Ovary (tissue), 7 donors: ENCODE measurements at regions not wholly inside any gene's neighbourhood (a gene's known extent, or its start where the extent isn't known, plus 50 kb on each side); places are given as distances from the start of the nearest gene placed in this dataset.

ENCODE experiments used
- DNase-seq, 5 donors: peaks; one replicate each; pipeline ENCODE4 v3.0.0-alpha.2; 2019 to 2020
- H3K27ac ChIP-seq, 2 donors: fragments of 200-600 bp; one replicate each; pipeline versions ENCODE4 v1.5.1 to v1.8.0; 2019 to 2022
- H3K27me3 ChIP-seq: fragments of 200-600 bp; one replicate; pipeline ENCODE4 v1.8.0; 2022
- H3K36me3 ChIP-seq: fragments of 200-600 bp; sonication (generic); one replicate; pipeline ENCODE4 v1.5.1; 2019
- H3K4me1 ChIP-seq: one replicate; pipeline ENCODE4 v1.8.1; 2013; ENCODE audit warnings: mild to moderate bottlenecking, moderate library complexity; ENCODE audit not compliant: insufficient read depth
- H3K4me3 ChIP-seq: fragments of 200-600 bp; sonication (generic); one replicate; pipeline ENCODE4 v1.5.1; 2017
- H3K9me3 ChIP-seq, 2 donors: fragments of 200-600 bp in 1 of 2; sonication (generic) in 1 of 2; one replicate each; pipeline versions ENCODE4 v1.5.1 to v1.8.1; 2013 to 2019; ENCODE audit warnings: mild to moderate bottlenecking in 1 of 2, moderate library complexity in 1 of 2
- EP300 ChIP-seq: sonication (generic); formaldehyde crosslinking; IDR thresholded peaks from one replicate; pipeline ENCODE4 v1.6.1; 2017; ENCODE audit warnings: antibody characterized with exemption
- POLR2A ChIP-seq: fragments of 450-650 bp; IDR thresholded peaks from one replicate; pipeline ENCODE4 v1.6.1; 2017; ENCODE audit warnings: antibody characterized with exemption, mild to moderate bottlenecking, moderate library complexity
- WGBS, 3 donors: extraction: QIAGEN DNeasy Blood & Tissue Kit in 1 of 3; methylation state at CpG; one replicate each; pipeline versions ENCODE4 v1.1.5 to v1.1.7; 2013 to 2017; 5-methylcytosine and 5-hydroxymethylcytosine counted together
- intact Hi-C, 4 donors: fragments of 100-400 bp; cut with DNase I; formaldehyde crosslinking; loops; one replicate each; pipeline versions ENCODE4 v1.11.0 to v1.15.1; 2022 to 2023
- TF ChIP-seq, protein P1 (sequence below), 3 donors: fragments of 450-650 bp in 2 of 3; fragments of 200-600 bp in 1 of 3; IDR thresholded peaks; one replicate each; pipeline versions ENCODE4 v1.5.1 to v1.8.0; 2016 to 2022; ENCODE audit warnings: antibody characterized with exemption in 3 of 3, mild to moderate bottlenecking in 1 of 3
- donor health status: DM: no; HTN: no; CAD: no; lungs with moderate emphysema.
- donor health status: DM: no; HTN: no; CAD: no.
- donor health status: Bipolar disorder and iron deficiency.
- donor health status: DM: no; HTN: no; CAD: no.
- donor health status: DM: yes; HTN: yes; CAD: no.

DNA sequence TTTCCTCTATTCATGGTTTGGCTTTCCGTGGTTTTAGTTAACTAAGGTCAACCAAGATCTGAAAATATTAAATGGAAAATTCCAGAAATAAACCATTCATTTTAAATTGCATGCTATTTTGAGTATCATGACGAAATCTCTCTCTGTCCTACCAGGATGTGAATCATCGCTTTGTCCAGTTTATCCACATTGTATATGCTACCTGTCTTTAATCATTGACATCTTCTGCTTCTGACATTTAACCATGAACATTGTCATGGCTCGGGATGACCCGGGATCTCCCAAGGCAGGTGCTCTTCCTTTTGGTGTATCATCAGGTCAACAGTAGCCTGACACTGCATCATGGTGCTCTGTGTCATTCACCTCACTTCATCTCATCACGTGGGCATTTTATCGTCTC is 125.5 kb upstream of the HNRNPU start:
- no peaks in the 10 kb centered on the region for H3K9me3 ChIP-seq
- 87 to 91% (median 87%) methylated on average over 7 of the region's 7 CpGs for WGBS, 3 donors
- no peaks in the 10 kb centered on the region for H3K27me3 ChIP-seq
- intact Hi-C loops, result no loop called here
- H3K27ac ChIP-seq, result no peak overlapping the region
- no peaks in the 10 kb centered on the region for H3K4me1 ChIP-seq
- no peak for DNase-seq
- TF ChIP-seq EP300 (no peak), POLR2A (no peak)
- TF ChIP-seq, protein P1, sequence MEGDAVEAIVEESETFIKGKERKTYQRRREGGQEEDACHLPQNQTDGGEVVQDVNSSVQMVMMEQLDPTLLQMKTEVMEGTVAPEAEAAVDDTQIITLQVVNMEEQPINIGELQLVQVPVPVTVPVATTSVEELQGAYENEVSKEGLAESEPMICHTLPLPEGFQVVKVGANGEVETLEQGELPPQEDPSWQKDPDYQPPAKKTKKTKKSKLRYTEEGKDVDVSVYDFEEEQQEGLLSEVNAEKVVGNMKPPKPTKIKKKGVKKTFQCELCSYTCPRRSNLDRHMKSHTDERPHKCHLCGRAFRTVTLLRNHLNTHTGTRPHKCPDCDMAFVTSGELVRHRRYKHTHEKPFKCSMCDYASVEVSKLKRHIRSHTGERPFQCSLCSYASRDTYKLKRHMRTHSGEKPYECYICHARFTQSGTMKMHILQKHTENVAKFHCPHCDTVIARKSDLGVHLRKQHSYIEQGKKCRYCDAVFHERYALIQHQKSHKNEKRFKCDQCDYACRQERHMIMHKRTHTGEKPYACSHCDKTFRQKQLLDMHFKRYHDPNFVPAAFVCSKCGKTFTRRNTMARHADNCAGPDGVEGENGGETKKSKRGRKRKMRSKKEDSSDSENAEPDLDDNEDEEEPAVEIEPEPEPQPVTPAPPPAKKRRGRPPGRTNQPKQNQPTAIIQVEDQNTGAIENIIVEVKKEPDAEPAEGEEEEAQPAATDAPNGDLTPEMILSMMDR (IDR thresholded peaks at IDR 0.05), result no peak
- H3K36me3 ChIP-seq, result no peaks in the 10 kb centered on the region
- H3K4me3 ChIP-seq, result no peak overlapping the region

DNA sequence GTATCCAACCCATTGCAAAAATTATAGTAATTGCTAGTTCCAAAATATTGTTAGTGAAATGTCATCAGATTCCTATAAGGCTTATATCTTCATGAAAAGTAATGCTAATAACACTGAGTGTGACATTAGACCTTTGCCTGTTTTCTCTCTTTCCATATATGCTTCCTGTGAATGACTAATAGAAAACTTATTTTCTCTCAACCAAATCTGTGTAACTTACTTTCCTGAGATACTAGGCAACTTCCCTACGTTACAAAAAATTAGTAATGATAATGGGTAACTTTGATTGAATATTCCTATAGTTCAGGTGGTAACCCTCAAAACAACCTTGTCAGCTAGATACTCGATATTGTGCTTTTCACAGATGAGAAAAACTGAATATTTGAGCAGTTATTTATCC is 124.2 kb upstream of the HNRNPU start:
- Histone ChIP-seq H3K4me1 (no peaks in the 10 kb centered on the region), H3K9me3 (no peaks in the 10 kb centered on the region), H3K36me3 (no peaks in the 10 kb centered on the region), H3K4me3 (no peak overlapping the region), H3K27ac (no peak overlapping the region), H3K27me3 (no peaks in the 10 kb centered on the region)
- TF ChIP-seq, protein P1 (IDR thresholded peaks at IDR 0.05), result no peak
- TF ChIP-seq EP300, result no peak
- no peak for TF ChIP-seq POLR2A
- intact Hi-C loops, result no loop called here
- DNase-seq, result no peak
- WGBS, 3 donors, result 86 to 94% (median 92%) methylated on average over 2 of the region's 2 CpGs

DNA sequence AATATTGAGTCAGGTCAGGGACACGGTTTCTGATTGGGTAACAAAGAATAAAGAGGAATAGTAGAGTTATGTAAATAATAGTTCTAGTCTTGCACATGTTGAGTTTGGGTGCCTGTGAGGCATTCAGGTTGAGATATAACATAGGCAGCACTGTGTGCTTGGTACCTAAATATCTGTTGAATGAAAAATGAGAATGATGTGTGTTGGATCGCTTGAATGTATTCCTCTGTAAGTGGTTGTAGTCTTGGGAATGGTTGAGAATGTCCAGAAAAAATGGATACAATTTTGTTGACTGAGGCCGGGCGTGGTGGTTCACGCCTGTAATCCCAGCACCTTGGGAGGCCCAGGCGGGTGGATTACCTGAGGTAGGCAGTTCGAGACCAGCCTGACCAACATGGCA is 116.3 kb upstream of the HNRNPU start:
- intact Hi-C loops, result no loop called here
- no peak for DNase-seq
- H3K4me3 ChIP-seq, result no peak overlapping the region
- H3K4me1 ChIP-seq, result no peaks in the 10 kb centered on the region
- TF ChIP-seq EP300 (no peak), POLR2A (no peak)
- TF ChIP-seq, protein P1 (IDR thresholded peaks at IDR 0.05), result no peak
- no peaks in the 10 kb centered on the region for H3K9me3 ChIP-seq
- no peaks in the 10 kb centered on the region for H3K36me3 ChIP-seq
- H3K27me3 ChIP-seq, result no peaks in the 10 kb centered on the region
- WGBS, 3 donors, result 92 to 97% (median 96%) methylated on average over 7 of the region's 7 CpGs
- H3K27ac ChIP-seq, result no peak overlapping the region

DNA sequence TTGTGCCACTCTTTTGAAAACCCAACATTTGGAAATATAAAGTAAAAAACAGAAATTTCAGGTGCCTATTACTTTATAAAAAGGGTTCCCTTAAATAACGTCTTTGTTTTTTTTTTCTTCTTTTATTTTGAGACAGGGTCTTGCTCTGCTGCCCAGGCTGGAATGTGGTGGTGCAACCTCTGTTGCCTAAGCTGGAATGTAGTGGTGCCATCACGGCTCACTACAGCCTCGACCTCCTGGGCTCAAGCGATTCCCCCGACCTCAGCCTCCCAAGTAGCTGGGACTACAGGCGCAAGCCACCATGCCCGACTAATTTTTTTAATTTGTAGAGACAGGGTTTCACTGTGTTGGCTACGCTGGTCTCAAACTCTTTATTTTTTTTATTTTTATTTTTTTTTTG is 110.2 kb upstream of the HNRNPU start:
- DNase-seq, result no peak
- TF ChIP-seq, protein P1 (IDR thresholded peaks at IDR 0.05), result no peak
- TF ChIP-seq POLR2A (no peak), EP300 (no peak)
- H3K36me3 ChIP-seq, result no peaks in the 10 kb centered on the region
- intact Hi-C loops, result loop anchor here in 2 of 4 donors (10.0 kb wide), 1 partner anchor 140 kb away; the partner anchor contains the start of gene COX20 (in 2 of the 2)
- no peaks in the 10 kb centered on the region for H3K27me3 ChIP-seq
- WGBS, 3 donors, result 74 to 81% (median 78%) methylated on average over 8 of the region's 8 CpGs
- H3K27ac ChIP-seq, result no peak overlapping the region
- H3K4me3 ChIP-seq, result no peak overlapping the region
- H3K9me3 ChIP-seq, result no peaks in the 10 kb centered on the region
- no peaks in the 10 kb centered on the region for H3K4me1 ChIP-seq
